Ishikawa (cell line): ENCODE measurements at regions not wholly inside any gene's neighbourhood (a gene's known extent, or its start where the extent isn't known, plus 50 kb on each side); places are given as distances from the start of the nearest gene placed in this dataset.

Experiments used
- CEBPB ChIP-seq: IDR thresholded peaks from 2 replicates; pipeline ENCODE4 v1.6.1; 2012
- CREB1 ChIP-seq: IDR thresholded peaks from 2 replicates; pipeline ENCODE4 v1.6.1; 2012; ENCODE audit warnings: low read depth
- EGR1 ChIP-seq: IDR thresholded peaks from 2 replicates; pipeline ENCODE4 v1.6.1; 2012
- EP300 ChIP-seq: IDR thresholded peaks from 2 replicates; pipeline ENCODE4 v1.6.1; 2012; ENCODE audit warnings: borderline replicate concordance
- FOXM1 ChIP-seq: IDR thresholded peaks from 2 replicates; pipeline ENCODE4 v1.6.1; 2012; ENCODE audit warnings: low read depth, borderline replicate concordance
- NFIC ChIP-seq: IDR thresholded peaks from 2 replicates; pipeline ENCODE4 v1.6.1; 2012
- RAD21 ChIP-seq: IDR thresholded peaks from 2 replicates; pipeline ENCODE4 v1.6.1; 2012; ENCODE audit warnings: low read depth
- REST ChIP-seq: IDR thresholded peaks from 2 replicates; pipeline ENCODE4 v1.6.1; 2012; ENCODE audit warnings: low read depth, mild to moderate bottlenecking
- TAF1 ChIP-seq: IDR thresholded peaks from 2 replicates; pipeline ENCODE4 v1.6.1; 2012; ENCODE audit warnings: low read depth, mild to moderate bottlenecking
- TCF12 ChIP-seq: IDR thresholded peaks from 2 replicates; pipeline ENCODE4 v1.6.1; 2012; ENCODE audit warnings: low read depth
- TEAD4 ChIP-seq: IDR thresholded peaks from 2 replicates; pipeline ENCODE4 v1.6.1; 2012
- YY1 ChIP-seq: IDR thresholded peaks from 2 replicates; pipeline ENCODE4 v1.6.1; 2012; ENCODE audit warnings: low read depth
- ZBTB7A ChIP-seq: IDR thresholded peaks from 2 replicates; pipeline ENCODE4 v1.6.1; 2012; ENCODE audit warnings: low read depth
- TF ChIP-seq, protein P1 (sequence below): IDR thresholded peaks from 2 replicates; pipeline ENCODE4 v1.6.1; 2012
- TF ChIP-seq, protein P2 (sequence below): IDR thresholded peaks from 2 replicates; pipeline ENCODE4 v1.6.1; 2012

GRCh38 chr2:23283653-23284052, 101.3 kb upstream of the KLHL29 start:
- TF ChIP-seq RAD21 = no peak
- no peak for TF ChIP-seq TAF1
- TF ChIP-seq, protein P1, sequence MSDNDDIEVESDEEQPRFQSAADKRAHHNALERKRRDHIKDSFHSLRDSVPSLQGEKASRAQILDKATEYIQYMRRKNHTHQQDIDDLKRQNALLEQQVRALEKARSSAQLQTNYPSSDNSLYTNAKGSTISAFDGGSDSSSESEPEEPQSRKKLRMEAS = no peak
- TF ChIP-seq CREB1 = no peak
- no peak for TF ChIP-seq CEBPB
- TF ChIP-seq EP300 = no peak
- TF ChIP-seq EGR1 = no peak
- no peak for TF ChIP-seq NFIC
- TF ChIP-seq, protein P2, sequence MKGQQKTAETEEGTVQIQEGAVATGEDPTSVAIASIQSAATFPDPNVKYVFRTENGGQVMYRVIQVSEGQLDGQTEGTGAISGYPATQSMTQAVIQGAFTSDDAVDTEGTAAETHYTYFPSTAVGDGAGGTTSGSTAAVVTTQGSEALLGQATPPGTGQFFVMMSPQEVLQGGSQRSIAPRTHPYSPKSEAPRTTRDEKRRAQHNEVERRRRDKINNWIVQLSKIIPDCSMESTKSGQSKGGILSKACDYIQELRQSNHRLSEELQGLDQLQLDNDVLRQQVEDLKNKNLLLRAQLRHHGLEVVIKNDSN = no peak
- no peak for TF ChIP-seq FOXM1
- TF ChIP-seq TEAD4 = no peak
- TF ChIP-seq ZBTB7A = no peak
- TF ChIP-seq TCF12 = no peak

DNA sequence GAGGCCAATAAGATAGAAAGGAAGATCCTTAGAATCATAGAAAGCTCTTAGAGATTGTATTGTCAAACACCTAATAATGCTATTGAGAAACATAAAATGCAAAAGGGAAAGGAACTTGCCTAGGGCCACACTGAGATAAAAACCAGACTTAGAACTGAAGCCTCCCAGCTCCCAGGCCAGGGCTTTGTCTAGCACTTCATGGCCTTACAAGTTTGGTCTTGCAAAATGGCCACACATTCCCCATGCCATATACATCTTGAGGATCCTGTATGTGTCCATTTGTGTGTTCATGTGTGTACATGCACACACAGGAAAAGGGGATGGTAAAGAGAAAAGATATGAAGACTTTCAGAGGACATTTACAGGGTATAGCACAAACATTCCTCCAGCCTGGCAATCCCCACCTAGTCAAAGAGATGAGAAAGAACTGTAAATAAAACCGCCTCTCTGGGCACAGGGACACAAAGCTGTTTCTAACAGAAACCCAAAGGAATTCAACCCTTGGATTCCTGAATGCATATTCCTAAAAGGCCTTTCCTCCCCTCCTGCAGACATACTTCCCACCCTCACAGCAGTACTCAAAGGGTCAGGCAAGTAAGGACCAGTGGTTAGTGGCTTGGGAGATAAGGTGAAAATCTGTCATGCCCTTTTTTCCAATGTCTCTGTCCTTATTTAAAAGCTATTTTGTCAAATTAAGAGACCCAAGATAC, 99.7 kb upstream of the KLHL29 start:
- TF ChIP-seq NFIC (no peak), ZBTB7A (no peak), EP300 (no peak), FOXM1 (no peak), REST (no peak), EGR1 (no peak), YY1 (no peak), CREB1 (no peak), TAF1 (no peak), TCF12 (no peak), CEBPB (no peak), RAD21 (no peak), TEAD4 (no peak)
- TF ChIP-seq, protein P1 = no peak
- TF ChIP-seq, protein P2 = no peak

GRCh38 chr2:23286031-23286757, 98.8 kb upstream of the KLHL29 start:
- TF ChIP-seq EP300 (no peak), CEBPB (no peak), REST (no peak)
- TF ChIP-seq, protein P1 = no peak
- TF ChIP-seq, protein P2 = no peak

- no peak for TF ChIP-seq EP300
- no peak for TF ChIP-seq RAD21
- no peak for TF ChIP-seq TAF1
- TF ChIP-seq, protein P1 = no peak
- TF ChIP-seq ZBTB7A = no peak
- TF ChIP-seq EGR1 = no peak
- TF ChIP-seq, protein P2 = no peak
- no peak for TF ChIP-seq TEAD4
- TF ChIP-seq REST = no peak
- TF ChIP-seq CREB1 = no peak
- TF ChIP-seq YY1 = no peak
- TF ChIP-seq FOXM1 = no peak
- TF ChIP-seq NFIC = no peak
- no peak for TF ChIP-seq TCF12
- TF ChIP-seq CEBPB = no peak
Observed at GRCh38 chr2:23286758-23287704, 97.9 kb upstream of the KLHL29 start.
